HepG2 (cell line): ENCODE measurements at regions not wholly inside any gene's neighbourhood (a gene's known extent, or its start where the extent isn't known, plus 50 kb on each side); places are given as distances from the start of the nearest gene placed in this dataset.

Experiments
- ATAC-seq: fragments of 200-7000 bp; cut with Tn5 transposase; 3 replicates; pipeline ENCODE4 v1.9.1; 2020; ENCODE audit warnings: mild to moderate bottlenecking, moderate library complexity
- BruUV-seq: library from RNA; stranded (reverse); fragments of 400-500 nt; replicated peaks from 2 replicates; lab custom pipeline; 2021; lab: Mats Ljungman, UMichigan
- CTCF ChIA-PET: fragments of 300-600 bp; formaldehyde crosslinking; extraction: SDS; loops from one replicate; lab custom pipeline; 2021; ENCODE audit warnings: low total read pairs, inconsistent platforms, low intra/inter-chr PET ratio; lab: Yijun Ruan, JAX
- POLR2A ChIA-PET: fragments of 350-600 bp; sonication (Branson Sonifier 250); formaldehyde crosslinking; loops from one replicate; lab custom pipeline; 2020; ENCODE audit warnings: antibody characterized with exemption, inconsistent platforms; lab: Yijun Ruan, JAX
- DNase-seq: peaks from one replicate; pipeline ENCODE4 v3.0.0-alpha.2; 2015; ENCODE audit warnings: low spot score
- FAIRE-seq: peaks from 3 replicates; lab custom pipeline; 2011; peaks lifted over from hg19 to GRCh38; lab: Jason Lieb, UNC
- H2AFZ ChIP-seq: one replicate; pipeline ENCODE4 v1.6.1; 2011; ENCODE audit warnings: low read length, inconsistent platforms
- H3K27ac ChIP-seq: fragments of 300-600 bp; 3 replicates; pipeline ENCODE4 v1.8.0; 2011; ENCODE audit warnings: mixed run types, mild to moderate bottlenecking, mixed read lengths, low read length, inconsistent platforms; ENCODE audit not compliant: insufficient read depth; ENCODE audit errors: extremely low read length
- H3K27me3 ChIP-seq, 2 experiments: fragments of 200-600 bp in 1 of 2; 2 replicates in 1 of 2; 3 replicates in 1 of 2; pipeline versions ENCODE4 v1.6.0 to v1.8.0; 2011; ENCODE audit warnings: low read length in 2 of 2, mild to moderate bottlenecking in 2 of 2, moderate library complexity in 2 of 2, inconsistent platforms in 1 of 2; ENCODE audit not compliant: insufficient read depth in 2 of 2, control insufficient read depth in 1 of 2
- H3K36me3 ChIP-seq, 2 experiments: fragments of 200-600 bp in 1 of 2; replicated peaks in 1 of 2; 2 replicates in 1 of 2; 3 replicates in 1 of 2; pipeline versions ENCODE4 v1.5.1 to v1.8.0; 2011; ENCODE audit warnings: low read length in 2 of 2, inconsistent platforms in 1 of 2; ENCODE audit not compliant: insufficient read depth in 2 of 2, control insufficient read depth in 1 of 2
- H3K4me1 ChIP-seq: 2 replicates; pipeline ENCODE4 v1.5.1; 2012; ENCODE audit warnings: low read length, inconsistent platforms; ENCODE audit not compliant: insufficient read depth
- H3K4me2 ChIP-seq: 2 replicates; pipeline ENCODE4 v1.6.0; 2011; ENCODE audit warnings: low read depth, low read length, inconsistent platforms
- H3K4me3 ChIP-seq, 3 experiments: fragments of 200-600 bp in 1 of 3; sonication (generic), shearing (Covaris generic) in 1 of 3; replicated peaks in 1 of 3; 2 replicates each; pipeline ENCODE4 v1.5.1; 2011 to 2016; ENCODE audit warnings: low read length in 3 of 3, inconsistent platforms in 2 of 3, low read depth in 2 of 3, mild to moderate bottlenecking in 2 of 3, control low read depth in 1 of 3, mixed read lengths in 1 of 3; ENCODE audit not compliant: insufficient read depth in 1 of 3
- H3K79me2 ChIP-seq: one replicate; pipeline ENCODE4 v1.6.1; 2011; ENCODE audit warnings: low read length, inconsistent platforms; ENCODE audit not compliant: insufficient read depth
- H3K9ac ChIP-seq: 2 replicates; pipeline ENCODE4 v1.6.0; 2011; ENCODE audit warnings: mild to moderate bottlenecking, low read depth, low read length, inconsistent platforms; ENCODE audit not compliant: insufficient read depth
- H3K9me3 ChIP-seq: 2 replicates; pipeline ENCODE4 v1.5.1; 2012; ENCODE audit warnings: mild to moderate bottlenecking, low read length
- H4K20me1 ChIP-seq: 2 replicates; pipeline ENCODE4 v1.6.0; 2011; ENCODE audit warnings: inconsistent platforms, mild to moderate bottlenecking, low read length, moderate library complexity; ENCODE audit not compliant: insufficient read depth
- BCL3 ChIP-seq: sonication (generic); formaldehyde crosslinking; IDR thresholded peaks from 2 replicates; pipeline ENCODE4 v1.5.1; 2020; ENCODE audit warnings: mild to moderate bottlenecking, missing genetic modification reagents, moderate library complexity
- HMGXB3 ChIP-seq: sonication (generic); formaldehyde crosslinking; IDR thresholded peaks from 2 replicates; pipeline ENCODE4 v1.4.0; 2020; ENCODE audit warnings: missing genetic modification reagents, borderline replicate concordance
- HOXD1 ChIP-seq: sonication (generic); formaldehyde crosslinking; IDR thresholded peaks from 2 replicates; pipeline ENCODE4 v1.5.0; 2020; ENCODE audit warnings: missing genetic modification reagents
- IKZF5 ChIP-seq: IDR thresholded peaks from 2 replicates; pipeline ENCODE4 v1.6.1; 2018; ENCODE audit warnings: missing genetic modification reagents, mild to moderate bottlenecking, missing compliant biosample characterization
- PBX3 ChIP-seq: sonication (generic); formaldehyde crosslinking; IDR thresholded peaks from 2 replicates; pipeline ENCODE4 v1.8.1; 2023; ENCODE audit warnings: missing genetic modification reagents, inconsistent platforms, borderline replicate concordance
- TOPORS ChIP-seq: sonication (generic); formaldehyde crosslinking; IDR thresholded peaks from 2 replicates; pipeline ENCODE4 v1.8.0; 2023; ENCODE audit warnings: mild to moderate bottlenecking, missing genetic modification reagents
- ZC3H4 ChIP-seq: sonication (generic); formaldehyde crosslinking; IDR thresholded peaks from 2 replicates; pipeline ENCODE4 v1.4.0; 2020; ENCODE audit warnings: missing genetic modification reagents, borderline replicate concordance
- ZNF225 ChIP-seq: sonication (generic); formaldehyde crosslinking; IDR thresholded peaks from 2 replicates; pipeline ENCODE4 v1.4.0; 2020; ENCODE audit warnings: mild to moderate bottlenecking, missing genetic modification reagents
- ZNF709 ChIP-seq: sonication (generic); formaldehyde crosslinking; IDR thresholded peaks from 2 replicates; pipeline ENCODE4 v1.5.0; 2020; ENCODE audit warnings: mild to moderate bottlenecking, missing genetic modification reagents
- ZNF878 ChIP-seq: sonication (generic); formaldehyde crosslinking; IDR thresholded peaks from 2 replicates; pipeline ENCODE4 v1.8.1; 2023; ENCODE audit warnings: mild to moderate bottlenecking, missing genetic modification reagents, moderate library complexity
- ZNF883 ChIP-seq: sonication (generic); formaldehyde crosslinking; IDR thresholded peaks from 2 replicates; pipeline ENCODE4 v1.5.1; 2020; ENCODE audit warnings: mild to moderate bottlenecking, missing genetic modification reagents; ENCODE audit errors: not compliant biosample characterization
- WGBS: methylation state at CpG from one replicate; pipeline ENCODE4 v1.1.6; 2017; ENCODE audit warnings: low lambda C conversion rate; 5-methylcytosine and 5-hydroxymethylcytosine counted together
- in situ Hi-C: cut with HindIII; loops from 2 replicates; pipeline ENCODE4 v1.10.0; 2017; ENCODE audit warnings: low pct_unique_long_range_greater_than_20kb; ENCODE audit not compliant: extremely low pct_ligation_motif_present
- intact Hi-C: fragments of 100-400 bp; cut with micrococcal nuclease; formaldehyde crosslinking; loops from one replicate; pipeline ENCODE4 v1.10.0; 2022; ENCODE audit not compliant: unreplicated experiment

GRCh38 chr10:42984035-42984610, 92.7 kb upstream of the RET start (continued):
- no peak for TF ChIP-seq HMGXB3 (CRISPR knock-in tag)
- TF ChIP-seq ZNF883 = no peak

- BruUV-seq = no TSS peak
- Histone ChIP-seq H3K4me3 (no peak overlapping the region), H3K9me3 (no peaks in the 10 kb centered on the region), H3K36me3 (no peaks in the 10 kb centered on the region), H3K79me2 (no peaks in the 10 kb centered on the region), H3K9ac (no peak overlapping the region), H3K4me2 (no peak overlapping the region), H3K27ac (no peak overlapping the region), H2AFZ (no peak overlapping the region), H3K27me3 (peaks cover 6 to 28% of the 10 kb centered on the region in 2 experiments; a peak in 4 of 5 replicates), H4K20me1 (no peaks in the 10 kb centered on the region)
- 12% methylated on average over 7 of the region's 13 CpGs for WGBS
- ChIA-PET CTCF (no interaction called here), POLR2A (no interaction called here)
- intact Hi-C loops (no loop called here), in situ Hi-C loops (no loop called here)
- FAIRE-seq (no peak), ATAC-seq (peak; percentile 13; the same call in 1 of the 3 replicates)
- TF ChIP-seq TOPORS (CRISPR knock-in tag) (no peak), ZC3H4 (CRISPR knock-in tag) (no peak), IKZF5 (CRISPR knock-in tag) (no peak), ZNF709 (CRISPR knock-in tag) (no peak), ZNF225 (no peak), PBX3 (CRISPR knock-in tag) (no peak), BCL3 (CRISPR knock-in tag) (no peak), ZNF878 (CRISPR knock-in tag) (no peak), HOXD1 (no peak)
- TF ChIP-seq, all 625 proteins: peak for 0
- DNase-seq = no peak
- no peaks in the 10 kb centered on the region for H3K4me1 ChIP-seq
Observed at GRCh38 chr10:42984761-42985325, 92.0 kb upstream of the RET start.
